Gastrocnemius medialis (tissue), 4 donors: ENCODE measurements at regions not wholly inside any gene's neighbourhood (a gene's known extent, or its start where the extent isn't known, plus 50 kb on each side); places are given as distances from the start of the nearest gene placed in this dataset.

Experiments
- CTCF ChIP-seq, 5 experiments: fragments of 450-650 bp in 3 of 5; fragments of 200-600 bp in 2 of 5; sonication (generic) in 2 of 5; IDR thresholded peaks in 4 of 5; conservative IDR thresholded peaks in 1 of 5; 1 replicate in 4 of 5; 2 replicates in 1 of 5; pipeline ENCODE4 v1.5.1; 2016 to 2019; ENCODE audit warnings: antibody characterized with exemption in 5 of 5, mild to moderate bottlenecking in 3 of 5, moderate library complexity in 3 of 5
- POLR2A ChIP-seq, 2 donors: fragments of 450-650 bp; IDR thresholded peaks; one replicate each; pipeline ENCODE4 v1.6.1; 2017; ENCODE audit warnings: antibody characterized with exemption in 2 of 2, mild to moderate bottlenecking in 2 of 2, moderate library complexity in 2 of 2

- TF ChIP-seq POLR2A (IDR thresholded peaks at IDR 0.05) = no peak
- no peak for TF ChIP-seq CTCF (IDR thresholded peaks at IDR 0.05 in 4 of 5, conservative IDR thresholded peaks at IDR 0.05 in 1 of 5)
Measured at GRCh38 chr2:134035605-134036370, 218.1 kb upstream of the MGAT5 start.
